ENCODE measurements at regions not wholly inside any gene's neighbourhood (a gene's known extent, or its start where the extent isn't known, plus 50 kb on each side); places are given as distances from the start of the nearest gene placed in this dataset.
A peak's percentile ranks its signal among the peaks of the same experiment; 100 is the strongest.

- Histone ChIP-seq H3K27ac (ENCODE audit: low read depth in 1 of 2, low read length in 2 of 2) (no peak overlapping the region), H3K9me3 (ENCODE audit: control insufficient read depth in 4 of 4, low read length in 3 of 4) (peaks cover 0 to 3% (median under 1%) of the 10 kb centered on the region in 4 donors), H3K4me1 (ENCODE audit: control insufficient read depth in 4 of 4, insufficient read depth in 4 of 4, low read length in 3 of 4) (no peaks in the 10 kb centered on the region), H3K36me3 (ENCODE audit: control insufficient read depth in 4 of 4, insufficient read depth in 3 of 4, low read depth in 1 of 4, low read length in 3 of 4) (no peaks in the 10 kb centered on the region), H3K4me3 (ENCODE audit: low read depth in 1 of 3, low read length in 3 of 3) (no peak overlapping the region), H3K9ac (ENCODE audit: low read depth in 1 of 2, low read length in 2 of 2) (no peak overlapping the region), H3K27me3 (ENCODE audit: control insufficient read depth in 4 of 4, insufficient read depth in 4 of 4, low read length in 3 of 4) (no peaks in the 10 kb centered on the region)
- TF ChIP-seq SP1 (IDR thresholded peaks at IDR 0.05) (no peak), CTCF (IDR thresholded peaks at IDR 0.05; ENCODE audit: low read depth, low read length, missing input control) (no peak), ZBTB33 (IDR thresholded peaks at IDR 0.05) (no peak), RXRA (IDR thresholded peaks at IDR 0.05) (no peak), NR2F2 (IDR thresholded peaks at IDR 0.05) (no peak), HNF4A (conservative IDR thresholded peaks at IDR 0.05) (no peak), FOXA1 (IDR thresholded peaks at IDR 0.05) (no peak), MAX (IDR thresholded peaks at IDR 0.05) (no peak)
- WGBS, result 58% methylated on average over 5 of the region's 5 CpGs
- no peak for DNase-seq (ENCODE audit: low spot score)
Observed at GRCh38 chr1:68780919-68781318, 284.0 kb upstream of the DEPDC1 start.

- Histone ChIP-seq H3K9ac (ENCODE audit: low read depth in 1 of 2, low read length in 2 of 2) (no peak overlapping the region), H3K4me1 (ENCODE audit: control insufficient read depth in 4 of 4, insufficient read depth in 4 of 4, low read length in 3 of 4) (no peaks in the 10 kb centered on the region), H3K27me3 (ENCODE audit: control insufficient read depth in 4 of 4, insufficient read depth in 4 of 4, low read length in 3 of 4) (no peaks in the 10 kb centered on the region), H3K36me3 (ENCODE audit: control insufficient read depth in 4 of 4, insufficient read depth in 3 of 4, low read depth in 1 of 4, low read length in 3 of 4) (no peaks in the 10 kb centered on the region), H3K27ac (ENCODE audit: low read depth in 1 of 2, low read length in 2 of 2) (no peak overlapping the region), H3K4me3 (ENCODE audit: low read depth in 1 of 3, low read length in 3 of 3) (no peak overlapping the region), H3K9me3 (ENCODE audit: control insufficient read depth in 4 of 4, low read length in 3 of 4) (peaks cover 0 to 3% (median under 1%) of the 10 kb centered on the region in 4 donors)
- TF ChIP-seq FOXA1 (IDR thresholded peaks at IDR 0.05) (no peak), RAD21 (IDR thresholded peaks at IDR 0.05) (peak; percentile 85 to 89), CTCF (IDR thresholded peaks at IDR 0.05; ENCODE audit: low read depth, low read length, missing input control) (peak; percentile 42)
- DNase-seq (ENCODE audit: low spot score), result no peak
Observed at GRCh38 chr1:68782890-68783289, 286.0 kb upstream of the DEPDC1 start.

GRCh38 chr1:68785328-68785727, 288.4 kb upstream of the DEPDC1 start:
- no peaks in the 10 kb centered on the region for H3K27me3 ChIP-seq (ENCODE audit: control insufficient read depth in 4 of 4, insufficient read depth in 4 of 4, low read length in 3 of 4)
- WGBS, result 44% methylated on average over 2 of the region's 2 CpGs
- H3K4me1 ChIP-seq (ENCODE audit: control insufficient read depth in 4 of 4, insufficient read depth in 4 of 4, low read length in 3 of 4), result no peaks in the 10 kb centered on the region
- no peak for DNase-seq (ENCODE audit: low spot score)
- H3K9me3 ChIP-seq (ENCODE audit: control insufficient read depth in 4 of 4, low read length in 3 of 4), result no peaks in the 10 kb centered on the region
- no peak overlapping the region for H3K9ac ChIP-seq (ENCODE audit: low read depth in 1 of 2, low read length in 2 of 2)
- no peaks in the 10 kb centered on the region for H3K36me3 ChIP-seq (ENCODE audit: control insufficient read depth in 4 of 4, insufficient read depth in 3 of 4, low read depth in 1 of 4, low read length in 3 of 4)
- TF ChIP-seq NR2F2 (IDR thresholded peaks at IDR 0.05), result no peak
- no peak for TF ChIP-seq RXRA (IDR thresholded peaks at IDR 0.05)
- TF ChIP-seq TAF1 (conservative IDR thresholded peaks at IDR 0.05), result no peak
- no peak for TF ChIP-seq FOXA1 (IDR thresholded peaks at IDR 0.05)
- no peak for TF ChIP-seq MAX (IDR thresholded peaks at IDR 0.05)
- TF ChIP-seq ZBTB33 (IDR thresholded peaks at IDR 0.05), result no peak
- no peak for TF ChIP-seq JUND (IDR thresholded peaks at IDR 0.05)
- no peak overlapping the region for H3K27ac ChIP-seq (ENCODE audit: low read depth in 1 of 2, low read length in 2 of 2)
- H3K4me3 ChIP-seq (ENCODE audit: low read depth in 1 of 3, low read length in 3 of 3), result no peak overlapping the region
